ENCODE measurements at regions not wholly inside any gene's neighbourhood (a gene's known extent, or its start where the extent isn't known, plus 50 kb on each side); places are given as distances from the start of the nearest gene placed in this dataset.

DNA sequence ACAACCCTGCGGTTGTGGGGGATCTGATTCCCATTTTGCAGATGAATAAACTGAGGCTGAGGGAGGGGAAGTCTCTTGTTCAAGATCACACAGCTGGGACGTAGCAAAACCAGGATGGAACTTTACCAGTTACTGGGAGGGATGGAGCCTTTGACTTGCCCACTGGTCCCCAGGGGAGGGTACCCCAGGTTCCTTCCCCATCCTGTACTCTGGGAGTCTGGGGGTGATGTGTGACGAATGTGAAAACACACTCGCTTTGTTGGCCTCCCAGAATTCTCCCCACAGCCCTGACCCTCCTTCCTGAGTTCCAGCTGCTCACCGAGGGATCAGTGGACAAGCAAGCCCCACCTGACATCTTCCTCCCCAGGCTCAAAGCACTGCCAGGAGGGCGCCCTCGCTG, 135.1 kb downstream of the NSG2 start:
- TF ChIP-seq REST (IDR thresholded peaks at IDR 0.05; ENCODE audit: insufficient read depth in 1 of 2, low read depth in 2 of 2, low read length in 1 of 2), result no peak
- TF ChIP-seq SIN3A (IDR thresholded peaks at IDR 0.05; ENCODE audit: borderline replicate concordance, insufficient read depth, low read depth, low read length), result no peak
- TF ChIP-seq POLR2AphosphoS5 (IDR thresholded peaks at IDR 0.05; ENCODE audit: low read depth, low read length), result no peak
- TF ChIP-seq TCF7L2 (IDR thresholded peaks at IDR 0.05; ENCODE audit: low read depth, low read length), result no peak
- no peak for TF ChIP-seq CTCF (IDR thresholded peaks at IDR 0.05)
- no TSS peak for BruUV-seq (replicated peaks)
- no peak overlapping the region for H3K27ac ChIP-seq (ENCODE audit: low read length)
- intact Hi-C loops (cut with micrococcal nuclease; ENCODE audit: unreplicated experiment), result no loop called here
- in situ Hi-C loops (cut with HindIII; ENCODE audit: low pct_unique_long_range_greater_than_20kb, low sequenced_read_pairs), result no loop called here
- no peaks in the 10 kb centered on the region for H3K36me3 ChIP-seq (ENCODE audit: control insufficient read depth, insufficient read depth, low read length)
- H3K9me3 ChIP-seq (ENCODE audit: control insufficient read depth, insufficient read depth, low read depth, low read length), result no peaks in the 10 kb centered on the region
- ATAC-seq (no peak), DNase-seq (ENCODE audit: low read depth, low spot score) (no peak)
- peaks cover 12% of the 10 kb centered on the region for H3K27me3 ChIP-seq (ENCODE audit: control insufficient read depth, insufficient read depth, low read length)
- CTCF ChIA-PET, result no interaction called here
- no peaks in the 10 kb centered on the region for H3K4me1 ChIP-seq (ENCODE audit: control insufficient read depth, insufficient read depth, low read length)
- POLR2A ChIA-PET, result no interaction called here
- no peak overlapping the region for H3K4me3 ChIP-seq (ENCODE audit: low read depth in 2 of 2, low read length in 2 of 2)

DNA sequence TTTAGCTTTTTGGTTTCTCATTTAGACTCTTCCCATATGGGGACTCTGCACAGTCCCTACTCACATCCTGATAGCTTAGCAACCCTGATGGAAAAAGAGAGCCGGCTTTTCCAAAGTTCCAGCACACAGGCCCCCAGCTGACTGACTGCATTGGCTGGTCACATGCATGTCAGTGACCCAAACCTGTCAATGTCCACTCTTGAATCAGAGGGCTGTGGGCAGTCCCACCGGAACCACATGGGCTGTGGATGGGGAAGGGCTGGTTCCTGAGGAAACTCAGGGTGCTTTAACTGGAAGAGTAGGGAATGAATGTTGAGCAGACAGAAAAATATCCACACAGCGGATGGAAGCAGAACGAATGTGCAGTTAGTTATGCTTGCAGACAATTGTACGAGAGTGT, 136.6 kb downstream of the NSG2 start:
- no peaks in the 10 kb centered on the region for H3K9me3 ChIP-seq (ENCODE audit: control insufficient read depth, insufficient read depth, low read depth, low read length)
- H3K4me1 ChIP-seq (ENCODE audit: control insufficient read depth, insufficient read depth, low read length), result no peaks in the 10 kb centered on the region
- H3K27me3 ChIP-seq (ENCODE audit: control insufficient read depth, insufficient read depth, low read length), result peaks cover 14% of the 10 kb centered on the region
- BruUV-seq (replicated peaks), result no TSS peak
- in situ Hi-C loops (cut with HindIII; ENCODE audit: low pct_unique_long_range_greater_than_20kb, low sequenced_read_pairs) (no loop called here), intact Hi-C loops (cut with micrococcal nuclease; ENCODE audit: unreplicated experiment) (no loop called here)
- POLR2A ChIA-PET, result no interaction called here
- H3K36me3 ChIP-seq (ENCODE audit: control insufficient read depth, insufficient read depth, low read length), result no peaks in the 10 kb centered on the region
- H3K27ac ChIP-seq (ENCODE audit: low read length), result no peak overlapping the region
- CTCF ChIA-PET, result no interaction called here
- no peak overlapping the region for H3K4me3 ChIP-seq (ENCODE audit: low read depth in 2 of 2, low read length in 2 of 2)
- no peak for ATAC-seq
- DNase-seq (ENCODE audit: low read depth, low spot score), result no peak
- TF ChIP-seq TCF7L2 (IDR thresholded peaks at IDR 0.05; ENCODE audit: low read depth, low read length) (no peak), REST (IDR thresholded peaks at IDR 0.05; ENCODE audit: insufficient read depth in 1 of 2, low read depth in 2 of 2, low read length in 1 of 2) (no peak), CTCF (IDR thresholded peaks at IDR 0.05) (no peak), POLR2AphosphoS5 (IDR thresholded peaks at IDR 0.05; ENCODE audit: low read depth, low read length) (no peak), SIN3A (IDR thresholded peaks at IDR 0.05; ENCODE audit: borderline replicate concordance, insufficient read depth, low read depth, low read length) (no peak)

Measured in Panc1 (cell line).